ENCODE measurements at regions not wholly inside any gene's neighbourhood (a gene's known extent, or its start where the extent isn't known, plus 50 kb on each side); places are given as distances from the start of the nearest gene placed in this dataset.
"Not testable (repeated sequence)": the region's sequence is repeated elsewhere in the genome, so short reads cannot be mapped to it uniquely, and the experiment has no call there.

- no peak for ATAC-seq
- Histone ChIP-seq H3K36me3 (ENCODE audit: insufficient read depth) (no peaks in the 10 kb centered on the region), H3K4me2 (no peak overlapping the region), H3K27ac (ENCODE audit: low read depth) (no peak overlapping the region), H3K9me2 (ENCODE audit: insufficient read depth) (no peaks in the 10 kb centered on the region), H3K27me3 (ENCODE audit: insufficient read depth) (no peaks in the 10 kb centered on the region), H3K4me3 (no peak overlapping the region), H3F3A (replicated peaks; ENCODE audit: low read depth) (no peaks in the 10 kb centered on the region), H2AFZ (no peak overlapping the region), H3K4me1 (ENCODE audit: insufficient read depth) (no peaks in the 10 kb centered on the region), H4K20me1 (replicated peaks; ENCODE audit: insufficient read depth) (no peaks in the 10 kb centered on the region), H3K79me2 (replicated peaks; ENCODE audit: insufficient read depth) (no peaks in the 10 kb centered on the region)
- H3K9me3 Mint-ChIP-seq = no peaks in the 10 kb centered on the region
- no peak overlapping the region for H3K27ac Mint-ChIP-seq
- no peak for DNase-seq (ENCODE audit: low spot score)
- H3K27me3 Mint-ChIP-seq (ENCODE audit: insufficient read depth, low read depth, poor library complexity) = no peaks in the 10 kb centered on the region
- TF ChIP-seq, protein P1, sequence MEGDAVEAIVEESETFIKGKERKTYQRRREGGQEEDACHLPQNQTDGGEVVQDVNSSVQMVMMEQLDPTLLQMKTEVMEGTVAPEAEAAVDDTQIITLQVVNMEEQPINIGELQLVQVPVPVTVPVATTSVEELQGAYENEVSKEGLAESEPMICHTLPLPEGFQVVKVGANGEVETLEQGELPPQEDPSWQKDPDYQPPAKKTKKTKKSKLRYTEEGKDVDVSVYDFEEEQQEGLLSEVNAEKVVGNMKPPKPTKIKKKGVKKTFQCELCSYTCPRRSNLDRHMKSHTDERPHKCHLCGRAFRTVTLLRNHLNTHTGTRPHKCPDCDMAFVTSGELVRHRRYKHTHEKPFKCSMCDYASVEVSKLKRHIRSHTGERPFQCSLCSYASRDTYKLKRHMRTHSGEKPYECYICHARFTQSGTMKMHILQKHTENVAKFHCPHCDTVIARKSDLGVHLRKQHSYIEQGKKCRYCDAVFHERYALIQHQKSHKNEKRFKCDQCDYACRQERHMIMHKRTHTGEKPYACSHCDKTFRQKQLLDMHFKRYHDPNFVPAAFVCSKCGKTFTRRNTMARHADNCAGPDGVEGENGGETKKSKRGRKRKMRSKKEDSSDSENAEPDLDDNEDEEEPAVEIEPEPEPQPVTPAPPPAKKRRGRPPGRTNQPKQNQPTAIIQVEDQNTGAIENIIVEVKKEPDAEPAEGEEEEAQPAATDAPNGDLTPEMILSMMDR (conservative IDR thresholded peaks at IDR 0.05; ENCODE audit: low read depth in 2 of 2) = no peak
- TF ChIP-seq ZNF331 (CRISPR knock-in tag; IDR thresholded peaks at IDR 0.05; ENCODE audit: low read depth) = no peak
- TF ChIP-seq REST (IDR thresholded peaks at IDR 0.05; ENCODE audit: unreplicated experiment) = no peak
- TF ChIP-seq STAT1 (IDR thresholded peaks at IDR 0.05; ENCODE audit: unreplicated experiment) = no peak
- no peak overlapping the region for H3K4me3 Mint-ChIP-seq
- no peaks in the 10 kb centered on the region for H3K36me3 Mint-ChIP-seq (ENCODE audit: low read depth)
- no peaks in the 10 kb centered on the region for H3K4me1 Mint-ChIP-seq
Observed at GRCh38 chr2:184455624-184456023, 142.7 kb upstream of the ZNF804A start.

DNA sequence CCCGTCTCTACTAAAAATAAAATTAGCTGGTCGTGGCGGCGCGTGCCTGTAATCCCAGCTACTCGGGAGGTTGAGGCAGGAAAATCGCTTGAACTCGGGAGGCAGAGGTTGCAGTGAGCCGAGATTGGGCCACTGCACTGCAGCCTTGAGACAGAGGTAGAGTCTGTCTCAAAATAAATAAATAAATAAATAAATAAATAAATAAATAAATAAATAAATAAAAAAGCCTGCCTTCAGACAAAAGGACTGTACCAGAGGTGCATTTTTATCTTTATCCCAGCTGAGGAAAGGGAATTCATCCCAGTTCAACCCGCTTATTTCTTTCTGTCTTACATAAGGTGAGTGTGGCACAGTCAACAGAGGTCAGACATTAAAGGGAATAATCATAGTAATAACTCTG is 141.6 kb upstream of the ZNF804A start:
- not testable (repeated sequence) for DNase-seq (ENCODE audit: low spot score); H2AFZ ChIP-seq; H3K4me2 ChIP-seq; H3K4me1 ChIP-seq (ENCODE audit: insufficient read depth); H3K36me3 ChIP-seq (ENCODE audit: insufficient read depth); H3K27me3 ChIP-seq (ENCODE audit: insufficient read depth); H4K20me1 ChIP-seq (replicated peaks; ENCODE audit: insufficient read depth); H3K27me3 Mint-ChIP-seq (ENCODE audit: insufficient read depth, low read depth, poor library complexity); H3K9me3 Mint-ChIP-seq; H3K9me2 ChIP-seq (ENCODE audit: insufficient read depth); H3F3A ChIP-seq (replicated peaks; ENCODE audit: low read depth); H3K4me1 Mint-ChIP-seq; H3K79me2 ChIP-seq (replicated peaks; ENCODE audit: insufficient read depth); H3K4me3 ChIP-seq; H3K4me3 Mint-ChIP-seq; H3K27ac Mint-ChIP-seq; H3K36me3 Mint-ChIP-seq (ENCODE audit: low read depth); H3K27ac ChIP-seq (ENCODE audit: low read depth); ATAC-seq

Data from GM23338 (cell line).